ENCODE measurements at regions not wholly inside any gene's neighbourhood (a gene's known extent, or its start where the extent isn't known, plus 50 kb on each side); places are given as distances from the start of the nearest gene placed in this dataset.
"Not testable (repeated sequence)": the region's sequence is repeated elsewhere in the genome, so short reads cannot be mapped to it uniquely, and the experiment has no call there.

- Mint-ChIP-seq H3K4me3 (ENCODE audit: low read depth) (no peak overlapping the region), H3K27ac (no peak overlapping the region), H3K36me3 (ENCODE audit: low read depth) (no peaks in the 10 kb centered on the region), H3K27me3 (ENCODE audit: low read depth) (peaks cover 5% of the 10 kb centered on the region), H3K4me1 (ENCODE audit: low read depth) (no peaks in the 10 kb centered on the region), H3K9me3 (peaks cover 38% of the 10 kb centered on the region)
- intact Hi-C loops (cut with micrococcal nuclease): no loop called here
- no peak for DNase-seq (ENCODE audit: low spot score)
These were observed 64.0 kb downstream of the EBNA1BP2 start for GRCh38 chr1:43108080-43108479.

GRCh38 chr1:43107664-43108063 lies 64.4 kb downstream of the EBNA1BP2 start:
- Mint-ChIP-seq H3K9me3 (peaks cover 38% of the 10 kb centered on the region), H3K27ac (no peak overlapping the region), H3K27me3 (ENCODE audit: low read depth) (peaks cover 3% of the 10 kb centered on the region), H3K4me3 (ENCODE audit: low read depth) (no peak overlapping the region), H3K36me3 (ENCODE audit: low read depth) (no peaks in the 10 kb centered on the region), H3K4me1 (ENCODE audit: low read depth) (no peaks in the 10 kb centered on the region)
- DNase-seq (ENCODE audit: low spot score): no peak
- intact Hi-C loops (cut with micrococcal nuclease): no loop called here

- Mint-ChIP-seq H3K27ac (no peak overlapping the region), H3K4me3 (ENCODE audit: low read depth) (no peak overlapping the region), H3K27me3 (ENCODE audit: low read depth) (peaks cover 2% of the 10 kb centered on the region), H3K36me3 (ENCODE audit: low read depth) (no peaks in the 10 kb centered on the region), H3K4me1 (ENCODE audit: low read depth) (no peaks in the 10 kb centered on the region), H3K9me3 (peaks cover 27% of the 10 kb centered on the region)
- intact Hi-C loops (cut with micrococcal nuclease): no loop called here
- DNase-seq (ENCODE audit: low spot score): no peak
These were observed 67.9 kb downstream of the EBNA1BP2 start for GRCh38 chr1:43104027-43104763.

- Mint-ChIP-seq H3K27ac (no peak overlapping the region), H3K4me3 (ENCODE audit: low read depth) (no peak overlapping the region), H3K4me1 (ENCODE audit: low read depth) (no peaks in the 10 kb centered on the region), H3K27me3 (ENCODE audit: low read depth) (peaks cover 1% of the 10 kb centered on the region), H3K9me3 (peaks cover 10% of the 10 kb centered on the region), H3K36me3 (ENCODE audit: low read depth) (no peaks in the 10 kb centered on the region)
- intact Hi-C loops (cut with micrococcal nuclease): no loop called here
- no peak for DNase-seq (ENCODE audit: low spot score)
These were observed 71.0 kb downstream of the EBNA1BP2 start for GRCh38 chr1:43101061-43101460.

GRCh38 chr1:43098200-43098599 lies 73.9 kb downstream of the EBNA1BP2 start:
- Mint-ChIP-seq H3K9me3 (no peaks in the 10 kb centered on the region), H3K4me1 (ENCODE audit: low read depth) (no peaks in the 10 kb centered on the region), H3K4me3 (ENCODE audit: low read depth) (no peak overlapping the region), H3K36me3 (ENCODE audit: low read depth) (no peaks in the 10 kb centered on the region), H3K27ac (no peak overlapping the region), H3K27me3 (ENCODE audit: low read depth) (peaks cover 8% of the 10 kb centered on the region)
- intact Hi-C loops (cut with micrococcal nuclease): no loop called here
- DNase-seq (ENCODE audit: low spot score): no peak

- H3K27ac Mint-ChIP-seq; H3K9me3 Mint-ChIP-seq; DNase-seq (ENCODE audit: low spot score); intact Hi-C loops (cut with micrococcal nuclease); H3K36me3 Mint-ChIP-seq (ENCODE audit: low read depth); H3K4me3 Mint-ChIP-seq (ENCODE audit: low read depth); H3K4me1 Mint-ChIP-seq (ENCODE audit: low read depth); H3K27me3 Mint-ChIP-seq (ENCODE audit: low read depth): not testable (repeated sequence)
These were observed 75.6 kb downstream of the EBNA1BP2 start for GRCh38 chr1:43096528-43096927.

GRCh38 chr1:43090812-43091211 lies 81.3 kb downstream of the EBNA1BP2 start:
- intact Hi-C loops (cut with micrococcal nuclease); H3K9me3 Mint-ChIP-seq; H3K36me3 Mint-ChIP-seq (ENCODE audit: low read depth); DNase-seq (ENCODE audit: low spot score); H3K27ac Mint-ChIP-seq; H3K4me3 Mint-ChIP-seq (ENCODE audit: low read depth); H3K4me1 Mint-ChIP-seq (ENCODE audit: low read depth); H3K27me3 Mint-ChIP-seq (ENCODE audit: low read depth): not testable (repeated sequence)

GRCh38 chr1:43090157-43090556 lies 81.9 kb downstream of the EBNA1BP2 start:
- H3K27me3 Mint-ChIP-seq (ENCODE audit: low read depth); DNase-seq (ENCODE audit: low spot score); H3K36me3 Mint-ChIP-seq (ENCODE audit: low read depth); H3K4me3 Mint-ChIP-seq (ENCODE audit: low read depth); H3K4me1 Mint-ChIP-seq (ENCODE audit: low read depth); intact Hi-C loops (cut with micrococcal nuclease); H3K9me3 Mint-ChIP-seq; H3K27ac Mint-ChIP-seq: not testable (repeated sequence)

- peaks cover 11% of the 10 kb centered on the region for H3K27me3 Mint-ChIP-seq (ENCODE audit: low read depth)
- no peak overlapping the region for H3K27ac Mint-ChIP-seq
- H3K36me3 Mint-ChIP-seq (ENCODE audit: low read depth): no peaks in the 10 kb centered on the region
- H3K4me1 Mint-ChIP-seq (ENCODE audit: low read depth): no peaks in the 10 kb centered on the region
- DNase-seq (ENCODE audit: low spot score): no peak
- no peak overlapping the region for H3K4me3 Mint-ChIP-seq (ENCODE audit: low read depth)
- intact Hi-C loops (cut with micrococcal nuclease): no loop called here
- no peaks in the 10 kb centered on the region for H3K9me3 Mint-ChIP-seq
These were observed 88.7 kb downstream of the EBNA1BP2 start for GRCh38 chr1:43083375-43083891.

GRCh38 chr1:43082740-43083139 lies 89.3 kb downstream of the EBNA1BP2 start:
- H3K4me1 Mint-ChIP-seq (ENCODE audit: low read depth): no peaks in the 10 kb centered on the region
- no peak for DNase-seq (ENCODE audit: low spot score)
- no peak overlapping the region for H3K4me3 Mint-ChIP-seq (ENCODE audit: low read depth)
- no peaks in the 10 kb centered on the region for H3K36me3 Mint-ChIP-seq (ENCODE audit: low read depth)
- no peak overlapping the region for H3K27ac Mint-ChIP-seq
- intact Hi-C loops (cut with micrococcal nuclease): no loop called here
- H3K27me3 Mint-ChIP-seq (ENCODE audit: low read depth): peaks cover 14% of the 10 kb centered on the region
- no peaks in the 10 kb centered on the region for H3K9me3 Mint-ChIP-seq

GRCh38 chr1:43077273-43077672 lies 94.8 kb downstream of the EBNA1BP2 start:
- H3K27me3 Mint-ChIP-seq (ENCODE audit: low read depth): peaks cover 4% of the 10 kb centered on the region
- no peaks in the 10 kb centered on the region for H3K36me3 Mint-ChIP-seq (ENCODE audit: low read depth)
- DNase-seq (ENCODE audit: low spot score): no peak
- H3K4me3 Mint-ChIP-seq (ENCODE audit: low read depth): no peak overlapping the region
- H3K27ac Mint-ChIP-seq: no peak overlapping the region
- intact Hi-C loops (cut with micrococcal nuclease): no loop called here
- peaks cover 4% of the 10 kb centered on the region for H3K4me1 Mint-ChIP-seq (ENCODE audit: low read depth)
- no peaks in the 10 kb centered on the region for H3K9me3 Mint-ChIP-seq

- H3K4me3 Mint-ChIP-seq (ENCODE audit: low read depth): no peak overlapping the region
- H3K9me3 Mint-ChIP-seq: no peaks in the 10 kb centered on the region
- intact Hi-C loops (cut with micrococcal nuclease): loop anchor here (5.0 kb wide), 1 partner anchor 497 kb away; no protein-coding TSS in a partner anchor
- peaks cover 4% of the 10 kb centered on the region for H3K4me1 Mint-ChIP-seq (ENCODE audit: low read depth)
- H3K27me3 Mint-ChIP-seq (ENCODE audit: low read depth): peaks cover 2% of the 10 kb centered on the region
- DNase-seq (ENCODE audit: low spot score): no peak
- no peaks in the 10 kb centered on the region for H3K36me3 Mint-ChIP-seq (ENCODE audit: low read depth)
- H3K27ac Mint-ChIP-seq: no peak overlapping the region
These were observed 97.4 kb downstream of the EBNA1BP2 start for GRCh38 chr1:43074709-43075108.

- no peak for DNase-seq (ENCODE audit: low spot score)
- no peaks in the 10 kb centered on the region for H3K36me3 Mint-ChIP-seq (ENCODE audit: low read depth)
- H3K27me3 Mint-ChIP-seq (ENCODE audit: low read depth): peaks cover 2% of the 10 kb centered on the region
- intact Hi-C loops (cut with micrococcal nuclease): loop anchor here (5.0 kb wide), 1 partner anchor 497 kb away; no protein-coding TSS in a partner anchor
- H3K27ac Mint-ChIP-seq: no peak overlapping the region
- peaks cover 4% of the 10 kb centered on the region for H3K4me1 Mint-ChIP-seq (ENCODE audit: low read depth)
- no peaks in the 10 kb centered on the region for H3K9me3 Mint-ChIP-seq
- no peak overlapping the region for H3K4me3 Mint-ChIP-seq (ENCODE audit: low read depth)
These were observed 97.8 kb downstream of the EBNA1BP2 start for GRCh38 chr1:43074244-43074643.
